ENCODE measurements at regions not wholly inside any gene's neighbourhood (a gene's known extent, or its start where the extent isn't known, plus 50 kb on each side); places are given as distances from the start of the nearest gene placed in this dataset.
A peak's percentile ranks its signal among the peaks of the same experiment; 100 is the strongest.

DNA sequence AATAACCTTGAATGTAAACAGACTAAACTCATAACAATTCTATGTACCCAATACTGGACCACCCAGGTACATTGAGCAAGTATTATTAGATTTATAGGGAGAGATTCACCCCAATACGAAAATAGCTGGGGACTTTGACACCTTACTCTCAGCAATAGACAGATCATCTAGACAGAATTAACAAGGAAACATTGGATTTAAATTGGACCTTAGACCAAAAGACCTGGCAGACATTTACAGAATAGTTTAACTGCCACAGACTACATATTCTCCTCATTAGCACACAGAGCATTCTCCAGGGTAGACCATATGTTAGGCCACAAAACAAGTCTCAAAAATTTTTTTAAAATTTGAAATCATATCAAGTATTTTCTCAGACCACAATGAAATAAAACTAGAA, 397.4 kb downstream of the PIK3R1 start:
- no peak for ATAC-seq

DNA sequence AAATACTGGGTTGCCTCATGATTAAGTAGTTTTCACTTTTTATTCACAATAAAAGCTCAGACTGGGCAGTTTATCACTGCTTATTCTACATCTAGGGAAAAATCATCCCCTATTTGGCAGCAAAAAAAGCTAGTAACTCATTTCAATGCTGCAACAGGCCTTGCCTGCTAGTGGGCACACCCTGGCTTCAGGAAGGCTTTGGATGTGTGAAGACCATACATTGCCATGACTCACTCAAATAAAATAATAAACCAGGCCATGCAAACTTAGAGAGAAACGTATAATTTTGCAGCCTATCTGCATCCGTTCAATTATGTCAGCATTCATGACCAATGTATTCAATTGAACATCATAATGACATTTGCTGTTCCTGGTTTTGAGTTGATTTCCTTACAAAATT, 402.9 kb downstream of the PIK3R1 start:
- ATAC-seq: no peak

DNA sequence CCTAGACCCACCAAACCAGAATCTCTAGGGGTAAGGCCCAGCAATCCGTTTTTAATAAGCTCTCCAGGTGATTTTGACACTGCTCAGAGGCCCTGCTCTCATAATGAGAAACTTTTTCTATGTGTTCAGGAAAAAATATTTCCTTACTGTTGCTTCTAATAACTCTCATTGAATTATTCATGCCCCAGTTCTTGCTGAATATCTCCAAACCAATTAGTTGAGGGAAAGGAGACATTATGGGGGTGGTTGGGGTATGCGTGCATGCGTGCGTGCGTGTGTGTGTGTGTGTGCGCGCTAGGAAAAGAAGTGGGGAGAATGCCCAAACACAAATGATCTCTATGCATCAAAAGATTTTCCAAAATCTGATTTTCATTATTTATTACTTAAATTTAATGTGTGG, 411.4 kb downstream of the PIK3R1 start:
- ATAC-seq: no peak

DNA sequence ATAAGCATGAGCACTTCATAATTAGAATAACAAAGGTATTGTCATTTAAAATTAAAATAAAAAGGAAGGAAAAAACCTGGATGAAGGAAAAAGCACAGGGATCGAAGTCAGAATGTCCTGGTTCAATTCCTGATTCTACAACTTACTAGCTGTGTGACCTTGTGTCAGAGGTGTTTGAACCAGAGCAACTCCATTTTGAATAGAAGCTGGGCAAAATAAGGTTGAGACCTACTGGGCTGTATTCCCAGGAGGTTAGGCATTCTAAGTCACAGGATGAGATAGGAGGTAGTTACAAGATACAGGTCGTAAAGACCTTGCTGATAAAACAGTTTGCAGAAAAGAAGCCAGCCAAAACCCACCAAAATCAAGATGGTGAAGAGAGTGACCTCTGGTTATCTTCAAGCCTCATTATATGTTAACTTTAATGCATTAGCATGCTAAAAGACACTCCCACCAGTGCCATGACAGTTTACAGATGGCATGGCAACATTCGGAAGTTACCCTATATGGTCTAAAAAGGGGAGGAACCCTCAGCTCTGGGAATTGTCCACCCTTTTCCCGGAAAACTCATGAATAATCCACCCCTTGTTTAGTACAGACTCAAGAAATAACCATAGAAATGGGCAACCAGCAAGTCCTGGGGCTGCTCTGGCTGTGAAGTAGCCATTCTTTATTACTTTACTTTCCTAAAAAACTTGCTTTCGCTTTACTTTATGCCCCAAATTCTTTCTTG, 412.7 kb downstream of the PIK3R1 start:
- ATAC-seq: no peak

DNA sequence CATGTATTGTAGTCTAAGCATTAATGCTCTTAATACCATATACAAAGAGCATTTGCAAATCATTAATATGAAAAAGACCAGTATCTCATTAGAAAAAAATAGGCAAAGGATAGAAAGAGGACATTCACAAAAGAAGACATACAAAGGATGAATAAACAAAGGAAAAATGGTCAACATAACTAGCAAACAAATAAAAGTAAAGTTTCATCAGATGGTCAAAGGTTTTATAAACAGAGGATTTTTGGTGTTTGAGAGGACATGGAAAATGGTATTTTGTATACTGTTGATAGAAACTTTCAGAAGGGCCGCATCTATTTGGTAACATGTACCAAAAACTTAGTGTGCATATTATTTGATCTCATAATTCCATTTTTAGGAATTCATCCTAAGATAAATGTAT, 414.8 kb downstream of the PIK3R1 start:
- ATAC-seq: no peak

DNA sequence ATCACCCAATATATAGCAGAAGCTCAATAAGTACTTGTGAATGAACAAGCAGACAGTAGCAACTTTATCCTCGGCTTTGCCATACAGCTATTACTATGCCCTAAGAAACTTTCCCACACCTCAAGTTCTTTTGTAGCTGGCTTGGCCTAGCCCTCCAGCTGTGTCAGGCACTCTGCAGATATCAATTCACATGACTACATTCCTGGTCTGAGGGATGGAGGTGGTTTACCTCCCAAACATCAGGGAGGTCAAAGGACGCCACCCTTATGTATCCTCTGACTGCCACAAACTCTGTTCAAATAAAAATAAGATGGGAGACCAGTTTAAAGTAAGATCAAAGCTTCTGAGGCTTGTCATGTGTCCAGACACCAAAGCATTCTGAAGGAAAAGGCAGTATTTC, 416.3 kb downstream of the PIK3R1 start:
- no peak for ATAC-seq

DNA sequence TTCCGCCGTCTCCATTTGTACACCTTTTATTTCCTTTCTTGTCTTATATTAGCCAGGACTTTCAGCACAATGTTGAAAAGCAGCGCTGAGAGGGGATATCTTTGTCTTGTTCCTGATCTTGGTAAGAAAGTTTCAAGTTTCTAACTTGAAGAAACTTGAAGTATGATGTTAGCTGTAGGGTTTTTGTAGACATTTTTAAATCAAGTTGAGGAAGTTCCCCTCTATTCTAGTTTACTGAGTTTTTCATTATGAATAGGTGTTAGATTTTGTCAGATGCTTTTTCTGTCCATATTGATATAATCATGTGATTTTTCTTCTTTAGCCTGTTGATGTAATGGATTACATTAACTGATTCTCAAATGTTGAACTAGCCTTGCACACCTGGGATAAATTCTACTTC, 425.7 kb downstream of the PIK3R1 start:
- ATAC-seq: no peak

DNA sequence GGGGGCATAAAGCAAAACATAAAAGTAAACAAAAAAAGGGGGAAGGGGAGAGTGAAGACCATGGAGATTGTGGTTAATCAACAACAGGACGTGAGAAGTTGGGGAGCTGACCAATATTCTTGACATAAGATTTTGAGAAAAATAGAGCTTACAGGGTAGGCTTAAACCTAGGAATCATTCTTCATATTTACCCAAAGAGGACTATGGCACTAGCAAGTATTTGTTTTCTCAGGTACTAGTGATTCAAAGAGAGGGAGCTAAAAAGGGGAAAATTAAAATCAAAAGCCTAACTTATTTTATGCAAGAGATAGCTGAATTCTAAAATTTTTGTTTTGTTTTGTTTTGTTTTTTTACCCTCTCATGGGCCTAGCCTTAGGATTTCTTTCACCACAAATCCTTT, 427.5 kb downstream of the PIK3R1 start:
- no peak for ATAC-seq

DNA sequence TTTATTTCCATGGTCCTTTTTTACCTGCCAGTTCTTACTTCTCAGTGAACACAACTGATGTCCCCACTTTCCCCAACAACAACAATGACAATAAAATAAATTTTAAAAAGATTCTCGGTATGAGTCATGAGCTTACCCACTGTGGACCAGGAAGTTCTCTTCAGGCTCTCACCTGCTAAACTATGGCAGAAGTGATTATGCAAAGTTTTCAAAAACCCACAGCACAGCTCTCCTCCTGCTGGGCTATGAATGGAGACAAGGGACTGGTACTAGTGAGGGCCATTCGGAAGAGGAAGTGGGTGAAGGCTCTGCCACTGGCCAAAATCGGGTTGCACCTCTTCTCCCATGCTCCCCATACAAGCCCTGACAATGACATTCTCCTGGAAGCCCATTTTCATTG, 429.4 kb downstream of the PIK3R1 start:
- peak in 1 of 2 donors; percentile 17 for ATAC-seq

DNA sequence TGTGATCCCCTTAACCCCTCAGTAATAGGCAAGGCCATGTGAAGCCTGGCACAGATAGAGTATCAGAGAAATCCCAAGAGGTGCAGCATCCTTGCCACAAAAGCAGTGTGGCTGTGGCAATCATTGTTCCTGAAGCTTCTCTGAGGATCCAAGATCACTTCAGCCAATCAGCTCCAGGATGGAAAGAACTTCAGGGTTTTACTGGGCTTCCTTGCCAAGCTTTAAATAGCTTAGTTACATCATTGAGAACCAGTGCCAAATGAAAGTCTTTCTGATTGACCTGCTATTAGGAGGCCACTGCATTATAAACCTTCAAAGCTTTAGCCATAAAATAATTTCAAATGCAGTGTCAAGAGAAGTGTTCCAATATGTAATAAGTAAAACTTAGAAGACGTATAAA, 430.6 kb downstream of the PIK3R1 start:
- ATAC-seq: no peak

DNA sequence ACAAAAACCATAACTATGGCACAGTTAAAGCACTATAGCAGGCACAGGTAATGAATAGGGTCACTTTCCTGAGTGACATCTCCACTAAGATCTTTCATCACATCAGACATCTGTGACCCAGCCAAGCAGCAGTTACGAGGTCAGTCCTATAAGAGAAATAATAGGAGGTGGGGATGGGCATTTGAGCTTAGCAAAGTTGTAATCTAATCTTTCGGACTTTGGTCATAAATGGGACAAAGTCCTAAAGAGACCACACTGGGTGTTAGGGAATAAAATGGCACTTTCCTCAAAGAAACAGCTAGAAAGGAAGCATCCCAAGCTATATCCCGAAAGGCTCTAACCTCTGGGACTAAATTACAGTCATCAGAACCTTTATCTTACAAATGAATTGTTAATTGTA, 432.2 kb downstream of the PIK3R1 start:
- no peak for ATAC-seq

DNA sequence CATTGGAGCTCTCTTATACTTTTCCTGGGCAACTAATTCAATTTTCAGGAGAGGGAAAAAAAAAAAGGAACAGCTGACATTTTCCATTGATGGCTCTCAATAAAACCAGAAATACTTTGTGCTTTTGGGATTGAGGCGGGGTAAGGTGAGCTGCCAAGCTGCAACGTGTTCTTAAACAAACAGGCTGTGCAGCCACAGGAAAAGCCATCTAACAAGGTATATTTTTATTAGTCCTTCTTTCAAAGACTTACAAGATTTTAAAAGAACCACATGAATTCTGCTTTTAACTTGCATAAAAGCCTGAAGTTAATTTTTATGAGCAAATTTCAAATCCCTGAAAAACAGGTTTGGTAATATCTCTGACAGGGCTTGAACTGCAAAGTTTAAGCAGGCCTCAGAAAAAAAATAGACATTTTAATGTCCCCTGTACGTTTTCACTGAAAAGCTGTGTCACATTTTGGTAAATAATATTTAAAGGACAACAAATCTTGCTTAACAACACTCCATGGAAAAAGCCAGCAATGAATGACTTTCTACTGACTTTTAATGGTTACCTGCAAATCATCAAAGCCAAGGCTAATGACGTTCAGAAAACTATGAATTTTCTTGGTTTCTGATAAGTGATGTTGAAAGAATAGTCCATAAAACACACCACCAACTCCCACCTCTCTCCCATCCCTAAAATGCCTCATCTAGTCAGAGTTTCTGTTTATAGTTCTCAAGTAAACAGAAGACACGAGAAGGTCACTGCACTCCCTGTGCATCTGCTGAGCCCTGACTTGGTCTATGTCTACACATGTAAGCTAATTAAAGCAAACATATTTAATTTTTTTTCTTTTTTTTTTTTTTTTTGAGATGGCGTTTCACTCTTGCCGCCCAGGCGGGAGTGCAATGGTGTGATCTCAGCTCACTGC, 433.6 kb downstream of the PIK3R1 start:
- no peak for ATAC-seq

DNA sequence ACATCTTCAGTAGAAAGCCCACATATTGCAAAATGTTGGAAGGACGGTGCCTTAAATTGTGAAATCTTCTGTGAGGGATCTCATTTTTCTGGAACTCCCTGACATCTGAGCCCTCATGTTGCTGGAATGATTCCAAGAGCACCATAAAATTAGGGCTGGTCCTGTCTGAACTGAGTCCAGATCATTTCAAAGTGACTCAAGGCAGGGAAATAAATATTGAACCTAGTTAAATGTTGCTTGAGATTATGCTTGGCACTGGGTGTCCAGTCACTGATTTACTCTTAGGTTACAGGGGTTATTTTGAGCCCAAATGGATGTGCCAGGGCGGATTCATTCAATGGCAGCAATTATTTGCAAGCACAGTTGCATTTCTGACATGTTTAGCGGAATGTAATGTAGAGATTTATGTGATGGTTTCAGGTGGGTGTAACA, 437.0 kb downstream of the PIK3R1 start:
- no peak for ATAC-seq

DNA sequence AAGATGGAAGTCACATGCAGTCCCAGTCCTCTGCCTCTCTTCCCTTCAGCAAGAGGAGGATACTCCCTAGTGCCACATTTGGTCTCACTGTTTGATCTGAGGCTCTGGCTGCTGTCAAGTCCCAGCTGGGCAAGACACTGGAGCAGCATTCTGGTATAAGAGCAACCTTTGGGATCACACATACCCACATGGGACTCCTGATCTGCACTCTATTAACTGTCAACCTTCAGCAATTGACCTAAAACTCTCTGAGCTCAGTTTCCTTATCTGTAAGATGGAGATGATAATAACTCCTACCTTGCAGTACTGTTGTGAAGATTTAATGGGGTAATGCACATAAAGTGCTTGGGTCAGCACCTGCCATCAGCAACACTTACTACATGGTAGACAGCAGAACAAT, 437.9 kb downstream of the PIK3R1 start:
- no peak for ATAC-seq

DNA sequence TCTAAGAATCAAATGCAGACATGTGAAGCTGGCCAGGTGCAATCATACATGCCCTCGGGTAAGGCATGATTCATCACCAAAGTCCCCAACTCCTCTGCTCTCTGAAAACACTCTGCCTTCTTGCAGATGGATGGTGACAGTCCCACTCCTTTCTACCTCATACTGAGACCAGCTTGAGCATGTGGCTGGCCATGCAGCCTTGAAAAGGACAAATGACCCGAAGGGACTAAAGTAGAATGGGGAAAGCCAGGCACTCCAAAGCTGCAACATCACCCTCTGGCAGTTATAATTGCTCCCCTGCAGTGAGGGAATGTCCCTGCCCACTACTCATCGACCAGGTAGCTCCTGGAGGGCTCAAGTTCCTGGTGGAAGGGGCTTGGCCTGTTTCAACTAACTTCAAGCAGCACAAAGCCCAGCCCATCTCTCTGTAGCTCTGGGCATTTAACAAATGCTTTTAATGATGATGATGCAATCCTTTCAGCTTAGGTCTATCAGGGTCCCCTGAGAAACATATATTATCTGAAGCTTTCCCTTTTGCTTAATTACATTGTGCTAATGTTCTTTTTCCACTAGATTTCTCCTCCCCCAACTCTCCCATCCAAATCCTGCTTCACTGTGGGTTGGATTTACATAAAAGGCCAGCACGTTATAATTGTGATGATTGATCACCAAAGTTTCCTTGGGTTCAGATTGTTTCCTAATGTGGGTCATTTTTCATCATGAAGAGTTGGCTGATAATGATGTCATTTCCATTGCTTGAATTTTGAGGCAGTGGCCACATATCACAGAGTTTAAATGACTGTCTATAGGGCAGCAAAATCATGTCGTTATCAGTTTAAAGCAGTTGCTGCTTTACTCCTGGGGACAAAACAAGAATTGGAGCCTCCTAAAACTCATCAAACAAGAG, 436.5 kb upstream of the SLC30A5 start:
- no peak for ATAC-seq

DNA sequence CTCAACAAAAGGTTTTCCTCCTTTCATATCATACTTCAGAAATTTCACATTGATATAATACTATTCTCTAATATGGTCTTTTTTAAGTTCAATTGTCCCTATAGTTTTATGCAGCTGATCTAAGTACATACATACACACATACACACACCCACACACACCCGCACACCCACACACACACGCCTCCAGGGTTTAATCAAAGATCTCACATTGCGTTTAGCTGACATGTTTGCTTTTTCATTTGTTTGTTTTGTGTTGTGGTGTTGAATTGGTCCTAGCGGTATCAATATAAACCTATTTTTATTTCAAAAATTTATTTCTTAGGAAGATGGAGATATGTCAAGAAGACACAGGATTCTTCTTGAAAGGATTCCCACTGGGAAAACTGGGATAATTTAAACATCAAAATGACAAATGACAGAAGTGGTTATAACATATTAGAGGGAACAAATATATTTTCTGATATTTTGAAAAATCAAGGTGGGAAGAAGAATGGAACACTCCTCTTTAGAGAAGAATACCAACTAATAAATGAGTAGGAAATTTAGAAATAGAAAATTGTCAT, 434.9 kb upstream of the SLC30A5 start:
- ATAC-seq: no peak

DNA sequence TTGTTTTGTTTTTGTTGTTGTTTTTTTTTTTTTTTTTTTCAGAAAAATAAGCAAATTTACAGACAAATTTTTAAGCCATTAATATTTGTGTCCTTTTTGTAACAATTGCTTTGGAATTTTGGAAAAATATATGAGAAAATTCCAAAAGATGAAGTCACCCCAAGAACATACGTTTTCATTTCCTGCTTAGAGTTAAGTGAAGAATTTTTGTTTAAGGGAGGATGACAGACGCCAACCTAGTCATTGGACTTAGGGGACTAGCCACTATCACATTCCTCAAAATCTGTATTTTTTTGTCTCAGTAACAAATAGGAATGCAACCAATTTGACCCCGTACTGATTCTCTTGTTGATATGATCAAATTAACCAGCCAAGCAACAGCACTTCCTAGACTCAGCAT, 433.9 kb upstream of the SLC30A5 start:
- no peak for ATAC-seq

DNA sequence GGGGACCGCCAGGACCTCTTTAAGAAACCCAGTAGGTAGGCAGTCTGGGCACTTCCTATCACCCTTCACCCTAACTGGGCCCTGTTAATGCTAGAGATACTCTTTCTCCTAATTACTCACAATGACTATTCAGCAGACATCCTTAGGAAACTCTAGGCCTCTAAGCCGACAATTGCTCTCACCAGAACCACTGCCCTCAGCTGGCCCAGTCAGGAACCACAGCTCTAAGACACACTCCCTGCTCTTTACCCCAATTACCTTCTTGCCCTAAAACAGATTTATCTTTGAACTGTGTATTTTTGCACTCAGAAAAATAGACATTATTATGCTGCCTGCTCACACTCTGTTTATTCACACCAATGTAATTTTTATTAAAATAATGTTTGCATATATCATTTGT, 432.6 kb upstream of the SLC30A5 start:
- ATAC-seq: peak in 1 of 2 donors; percentile 41

DNA sequence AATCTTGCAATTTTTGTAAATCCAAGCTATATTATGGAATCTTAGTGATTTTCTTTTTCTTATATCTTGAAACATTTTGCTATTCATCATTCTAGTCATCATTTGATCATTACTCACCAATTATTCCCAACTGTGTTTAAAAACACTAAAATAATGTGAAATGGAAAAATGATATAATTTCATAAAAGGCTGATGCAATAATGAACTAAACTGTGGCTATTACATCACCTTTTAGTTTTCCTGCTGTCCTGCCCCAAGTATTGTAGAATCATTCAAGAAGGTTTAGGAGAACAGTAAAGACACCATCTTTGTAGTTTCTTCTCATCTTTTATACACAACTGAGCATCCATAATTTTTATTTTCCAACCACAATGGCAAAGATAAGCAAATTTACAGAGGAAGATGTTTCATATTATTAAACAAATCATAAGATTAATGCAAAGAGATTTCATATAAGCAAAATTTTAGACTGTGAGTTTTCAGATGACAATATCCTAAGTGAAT, 431.0 kb upstream of the SLC30A5 start:
- ATAC-seq: no peak

DNA sequence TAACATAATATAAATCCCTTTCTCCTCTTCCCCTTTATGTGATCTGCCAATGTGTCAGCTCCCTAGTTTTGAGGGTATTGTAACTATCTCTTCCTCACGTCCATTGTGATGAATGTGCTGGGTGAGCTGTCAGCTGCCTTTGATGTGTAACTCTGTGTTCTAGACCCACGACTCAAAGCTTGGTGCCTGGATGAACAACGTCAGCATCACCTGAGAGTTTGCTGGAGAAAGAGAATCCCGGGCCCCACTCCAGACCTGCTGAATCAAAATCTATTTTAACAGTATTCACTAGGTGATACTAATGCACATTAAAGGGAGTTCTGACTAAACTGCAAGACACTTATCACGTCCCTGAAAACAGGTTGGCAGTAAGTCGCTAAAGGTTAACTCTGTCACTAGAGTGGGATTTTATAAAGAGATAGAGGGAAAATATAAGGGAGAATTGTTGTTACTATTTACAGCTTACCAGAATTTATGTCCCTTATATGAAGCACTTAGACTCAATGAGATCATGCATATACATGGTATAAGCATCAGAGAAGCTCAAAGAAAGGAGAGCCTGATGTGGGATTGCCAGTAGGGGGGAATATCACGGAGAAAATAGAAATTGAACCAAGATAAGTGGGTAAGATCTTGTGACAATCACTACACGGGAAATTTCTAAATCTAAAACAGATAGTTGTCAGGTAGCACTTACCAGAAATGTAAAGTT, 423.8 kb upstream of the SLC30A5 start:
- no peak for ATAC-seq

DNA sequence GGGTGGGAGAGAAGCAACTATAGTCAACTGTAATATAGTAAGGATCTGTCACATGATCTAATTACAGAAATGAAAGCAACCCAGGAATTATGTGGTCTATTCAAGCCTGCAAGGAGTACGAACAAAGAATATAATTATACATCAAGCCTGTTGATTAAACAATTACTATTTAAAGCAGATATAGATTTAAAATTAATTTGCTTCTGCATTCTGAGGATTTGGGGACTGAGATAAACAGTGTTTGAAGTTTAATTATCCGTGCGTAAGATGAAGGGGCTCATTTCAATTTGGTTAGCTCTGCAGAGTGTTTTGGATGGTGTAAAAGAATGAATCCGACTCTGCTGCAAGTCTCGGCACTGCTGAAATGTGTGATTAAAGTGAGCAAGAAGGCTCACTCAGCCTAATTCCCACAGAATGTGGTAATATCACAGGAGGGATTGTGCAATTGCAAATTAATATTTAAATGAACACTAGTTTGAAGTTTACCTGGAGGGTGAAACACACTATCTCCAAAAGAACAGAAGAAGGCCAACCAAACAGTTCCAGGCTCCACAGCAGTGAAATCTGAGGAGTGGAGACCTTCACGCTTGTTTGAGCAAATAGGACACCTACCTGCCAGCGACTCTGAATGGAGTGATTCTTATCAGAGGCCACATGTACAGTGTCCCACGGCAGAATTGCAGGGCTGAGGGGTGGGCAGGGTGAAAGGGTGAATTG, 420.6 kb upstream of the SLC30A5 start:
- no peak for ATAC-seq

Data from activated CD4-positive, CD25-positive, alpha-beta regulatory T cell treated with anti-CD3 and anti-CD28 coated beads, Interleukin-2, amount 50 U/mL, for 24 hours (primary cell).